Right lobe of liver (tissue), 4 donors: ENCODE measurements at regions not wholly inside any gene's neighbourhood (a gene's known extent, or its start where the extent isn't known, plus 50 kb on each side); places are given as distances from the start of the nearest gene placed in this dataset.

Source experiments
- POLR2A ChIP-seq: fragments of 450-650 bp; IDR thresholded peaks from one replicate; pipeline ENCODE4 v1.6.1; 2017; ENCODE audit warnings: antibody characterized with exemption, mild to moderate bottlenecking
- TF ChIP-seq, protein P1 (sequence below), 4 donors: fragments of 200-600 bp in 3 of 4; fragments of 450-650 bp in 1 of 4; IDR thresholded peaks; one replicate each; pipeline versions ENCODE4 v1.5.1 to v1.8.0; 2016 to 2022; ENCODE audit warnings: antibody characterized with exemption in 4 of 4, mild to moderate bottlenecking in 2 of 4
- donor health status: DM: no; HTN: no; CAD: no.
- donor health status: DM: no; HTN: no; CAD: no.
- donor health status: DM: no; HTN: yes; CAD: no.

- TF ChIP-seq, protein P1, sequence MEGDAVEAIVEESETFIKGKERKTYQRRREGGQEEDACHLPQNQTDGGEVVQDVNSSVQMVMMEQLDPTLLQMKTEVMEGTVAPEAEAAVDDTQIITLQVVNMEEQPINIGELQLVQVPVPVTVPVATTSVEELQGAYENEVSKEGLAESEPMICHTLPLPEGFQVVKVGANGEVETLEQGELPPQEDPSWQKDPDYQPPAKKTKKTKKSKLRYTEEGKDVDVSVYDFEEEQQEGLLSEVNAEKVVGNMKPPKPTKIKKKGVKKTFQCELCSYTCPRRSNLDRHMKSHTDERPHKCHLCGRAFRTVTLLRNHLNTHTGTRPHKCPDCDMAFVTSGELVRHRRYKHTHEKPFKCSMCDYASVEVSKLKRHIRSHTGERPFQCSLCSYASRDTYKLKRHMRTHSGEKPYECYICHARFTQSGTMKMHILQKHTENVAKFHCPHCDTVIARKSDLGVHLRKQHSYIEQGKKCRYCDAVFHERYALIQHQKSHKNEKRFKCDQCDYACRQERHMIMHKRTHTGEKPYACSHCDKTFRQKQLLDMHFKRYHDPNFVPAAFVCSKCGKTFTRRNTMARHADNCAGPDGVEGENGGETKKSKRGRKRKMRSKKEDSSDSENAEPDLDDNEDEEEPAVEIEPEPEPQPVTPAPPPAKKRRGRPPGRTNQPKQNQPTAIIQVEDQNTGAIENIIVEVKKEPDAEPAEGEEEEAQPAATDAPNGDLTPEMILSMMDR (IDR thresholded peaks at IDR 0.05), result no peak
- TF ChIP-seq POLR2A, result no peak
These were observed 66.3 kb upstream of the SOX5 start for GRCh38 chr12:24015833-24016160.
